ENCODE measurements at regions not wholly inside any gene's neighbourhood (a gene's known extent, or its start where the extent isn't known, plus 50 kb on each side); places are given as distances from the start of the nearest gene placed in this dataset.
"Not testable (repeated sequence)": the region's sequence is repeated elsewhere in the genome, so short reads cannot be mapped to it uniquely, and the experiment has no call there.

DNA sequence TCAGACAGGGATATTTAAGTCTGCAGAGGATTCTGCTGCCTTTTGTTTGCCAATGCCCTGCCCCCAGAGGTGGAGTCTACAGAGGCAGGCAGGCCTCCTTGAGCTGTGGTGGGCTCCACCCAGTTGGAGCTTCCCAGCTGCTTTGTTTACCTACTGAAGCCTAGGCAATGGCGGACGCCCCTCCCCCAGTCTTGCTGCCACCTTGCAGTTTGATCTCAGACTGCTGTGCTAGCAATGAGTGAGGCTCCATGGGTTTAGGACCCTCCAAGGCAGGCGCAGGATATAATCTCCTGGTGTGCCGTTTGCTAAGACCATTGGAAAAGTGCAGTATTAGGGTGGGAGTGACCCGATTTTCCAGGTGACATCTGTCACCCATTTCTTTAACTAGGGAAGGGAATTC, 132.7 kb downstream of the UNC93B1 start:
- not testable (repeated sequence) for DNase-seq

DNA sequence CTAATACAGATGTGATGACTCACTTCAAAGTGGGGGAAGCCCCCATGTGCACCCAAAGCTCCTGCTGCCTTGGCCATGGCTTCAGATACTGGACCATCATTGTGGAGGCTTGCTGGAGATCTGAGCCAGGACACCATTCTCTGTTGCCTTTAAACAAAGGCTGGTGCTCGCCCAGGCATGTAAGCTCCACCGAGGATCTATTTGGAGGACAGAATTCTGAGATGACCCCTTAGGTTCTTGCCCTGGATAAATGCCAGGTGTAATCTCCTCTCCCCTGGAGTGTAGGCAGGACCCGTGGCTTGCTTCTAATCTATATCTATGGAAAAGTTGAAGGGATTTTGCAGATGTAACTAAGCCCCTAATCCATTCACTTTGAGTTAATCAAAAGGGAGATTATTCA, 141.0 kb downstream of the UNC93B1 start:
- not testable (repeated sequence) for DNase-seq

DNA sequence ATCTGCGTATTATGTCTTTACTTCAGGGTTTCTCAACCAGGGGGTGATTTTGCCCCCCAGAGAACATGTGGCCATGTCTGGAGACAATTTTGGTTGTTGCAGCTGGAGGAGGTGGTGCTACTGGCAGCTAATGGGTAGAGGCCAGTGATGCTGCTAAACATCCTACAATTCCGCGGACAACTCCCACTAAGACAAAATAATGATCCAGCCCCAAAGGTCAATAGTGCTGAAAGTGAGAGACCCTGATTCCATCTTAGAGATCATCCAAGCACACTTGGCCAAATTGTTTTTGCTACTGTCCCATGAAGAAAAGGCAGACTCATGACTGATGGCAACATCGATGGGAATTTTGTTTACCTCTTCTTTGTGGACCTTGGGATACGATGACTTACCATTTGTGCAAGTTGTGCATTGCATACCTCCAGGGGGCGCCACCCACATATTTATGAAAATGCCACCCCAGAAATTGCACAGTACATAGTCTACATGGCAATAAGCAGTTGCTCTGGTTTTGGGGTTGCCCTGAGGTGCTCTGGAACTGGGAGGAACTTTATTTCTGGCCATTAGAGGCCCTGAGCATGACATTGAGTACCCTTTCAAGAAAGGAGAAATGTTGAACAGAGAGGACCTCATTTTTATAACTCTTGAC, 144.3 kb downstream of the UNC93B1 start:
- not testable (repeated sequence) for DNase-seq

DNA sequence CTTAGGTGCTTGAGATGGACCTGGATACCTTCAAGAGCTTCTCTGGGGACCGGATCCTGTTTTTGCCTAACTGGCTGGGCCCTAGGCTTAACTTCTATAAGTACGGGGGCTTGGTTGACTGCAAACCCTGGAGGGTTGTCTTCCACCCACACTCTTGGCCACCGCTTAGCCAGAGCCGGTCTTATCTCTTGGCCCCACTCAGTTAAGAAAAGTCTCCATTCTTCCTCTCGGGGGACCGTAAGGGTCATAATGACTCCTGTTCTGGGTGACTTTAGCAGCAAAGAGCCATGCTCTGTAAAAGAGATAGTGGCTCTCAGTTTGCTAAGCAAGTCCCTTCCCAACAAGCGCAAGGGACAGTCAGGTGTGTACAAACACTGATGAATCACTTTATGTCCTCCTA, 153.2 kb downstream of the UNC93B1 start:
- not testable (repeated sequence) for DNase-seq

DNA sequence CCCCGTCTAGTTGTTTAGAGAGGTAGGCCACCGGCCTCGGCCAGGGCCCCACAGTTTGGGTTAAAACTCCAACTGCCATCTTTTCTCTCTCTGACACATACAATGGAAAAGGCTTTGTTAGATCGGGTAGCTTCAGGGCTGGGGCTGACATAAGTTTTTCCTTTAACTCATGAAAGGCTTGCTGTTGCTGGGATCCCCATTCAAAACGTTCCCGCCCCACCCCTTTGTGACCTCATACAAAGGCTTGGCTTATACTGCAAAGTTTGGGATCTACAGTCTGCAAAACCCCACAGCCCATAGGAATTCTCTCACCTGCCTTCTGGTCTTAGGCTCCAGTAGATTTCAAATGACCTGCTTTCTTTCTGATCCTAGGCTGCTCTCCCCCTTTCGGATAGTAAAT, 154.1 kb downstream of the UNC93B1 start:
- not testable (repeated sequence) for DNase-seq

DNA sequence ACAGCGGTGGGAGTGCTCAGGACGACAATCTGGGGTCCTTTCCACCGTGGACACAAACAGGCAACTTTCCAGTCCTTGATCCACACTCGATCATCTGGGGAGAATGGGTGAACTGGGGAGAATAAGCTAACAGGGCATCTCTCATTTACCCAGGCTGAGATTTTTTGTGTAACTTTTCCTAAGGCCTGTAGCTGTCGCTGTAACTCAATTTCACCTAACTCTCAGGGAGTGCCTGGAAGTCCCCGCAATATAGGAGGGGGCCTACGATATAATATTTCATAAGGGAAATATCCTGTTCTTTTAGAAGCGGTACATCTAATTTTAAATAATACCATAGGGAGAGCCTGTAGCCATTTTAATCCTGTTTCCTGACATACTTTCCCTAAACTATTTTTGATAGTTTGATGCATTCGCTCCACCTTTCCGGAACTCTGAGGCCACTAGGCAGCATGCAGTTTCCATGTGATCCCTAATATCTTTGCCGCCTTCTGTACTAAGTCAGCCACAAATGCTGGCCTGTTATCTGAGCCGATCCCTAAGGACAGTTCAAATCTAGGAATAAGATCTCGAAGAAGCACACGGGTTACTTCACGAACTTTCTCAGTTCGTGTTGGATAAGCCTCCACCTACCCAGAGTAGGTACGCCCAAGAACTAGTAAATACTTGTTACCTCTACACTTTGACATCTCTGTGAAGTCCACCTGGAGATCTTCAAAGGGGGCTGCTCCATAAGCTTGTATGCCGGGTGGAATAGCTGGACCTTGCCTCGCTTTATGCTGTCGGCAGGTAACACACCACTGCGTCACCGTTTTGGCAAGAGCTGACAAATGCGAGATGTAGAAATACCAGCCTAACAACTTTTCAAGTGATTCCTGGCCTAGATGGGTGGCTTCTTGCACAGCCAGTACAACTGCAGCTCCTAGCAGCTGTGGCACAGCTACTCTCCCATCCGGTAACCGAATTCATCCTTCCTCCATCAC, 155.7 kb downstream of the UNC93B1 start:
- DNase-seq, result not testable (repeated sequence)

DNA sequence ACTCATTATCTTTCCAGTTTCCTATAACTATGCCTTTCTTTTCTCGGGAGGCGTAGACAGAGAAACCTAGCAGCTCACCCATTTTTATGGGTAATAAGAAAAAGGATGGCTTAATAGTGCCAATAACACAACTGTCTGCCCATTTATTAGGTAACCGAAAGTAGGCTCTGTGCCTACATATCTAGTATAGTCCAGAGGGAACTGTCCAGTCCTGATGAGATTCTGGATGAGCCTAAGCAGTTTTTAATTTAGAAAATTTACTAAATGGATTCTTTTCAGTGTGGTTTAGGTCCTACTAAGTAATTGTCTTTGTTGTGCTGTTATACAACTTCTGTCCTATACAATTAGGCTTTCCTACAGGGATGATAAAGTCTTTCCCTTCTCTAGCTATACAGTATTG, 157.6 kb downstream of the UNC93B1 start:
- not testable (repeated sequence) for DNase-seq

DNA sequence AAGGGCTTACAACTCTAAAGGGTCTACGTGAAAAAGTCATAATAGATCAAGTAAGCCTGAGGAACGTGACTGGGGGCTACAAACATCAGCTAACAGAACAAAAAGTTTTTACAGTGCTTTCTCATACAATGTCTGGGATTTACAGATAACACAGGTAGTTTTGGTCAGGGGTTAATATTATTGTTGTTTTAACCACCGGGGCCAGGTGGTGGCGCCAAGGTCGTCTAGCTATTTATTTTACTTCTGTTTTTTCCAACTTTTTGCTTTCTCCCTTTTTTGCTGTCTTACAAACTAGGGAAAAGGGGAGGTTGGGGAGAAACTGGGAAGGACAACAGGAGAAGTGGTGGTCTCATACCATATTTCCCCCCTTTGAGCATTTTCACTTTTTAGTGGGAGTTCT, 158.6 kb downstream of the UNC93B1 start:
- DNase-seq, result not testable (repeated sequence)

DNA sequence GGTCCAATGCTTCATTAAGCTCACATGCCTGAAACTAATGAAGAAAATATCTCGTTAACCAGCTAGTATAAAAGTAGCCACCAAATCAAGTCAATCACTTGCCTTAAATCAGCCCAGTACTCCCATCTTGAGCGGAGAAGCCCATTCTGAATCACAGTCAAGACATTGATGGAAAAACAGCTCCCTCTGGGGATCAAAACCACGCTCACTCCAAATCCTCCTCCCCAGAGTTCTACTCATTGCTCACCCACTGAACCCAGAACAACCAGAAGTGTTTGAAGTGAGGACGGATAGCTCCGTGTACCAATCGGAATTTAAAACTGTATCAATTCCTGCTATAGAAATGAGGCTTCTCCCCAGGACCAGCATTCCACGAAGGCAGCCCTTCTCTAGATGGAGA, 163.3 kb downstream of the UNC93B1 start:
- DNase-seq, result not testable (repeated sequence)

DNA sequence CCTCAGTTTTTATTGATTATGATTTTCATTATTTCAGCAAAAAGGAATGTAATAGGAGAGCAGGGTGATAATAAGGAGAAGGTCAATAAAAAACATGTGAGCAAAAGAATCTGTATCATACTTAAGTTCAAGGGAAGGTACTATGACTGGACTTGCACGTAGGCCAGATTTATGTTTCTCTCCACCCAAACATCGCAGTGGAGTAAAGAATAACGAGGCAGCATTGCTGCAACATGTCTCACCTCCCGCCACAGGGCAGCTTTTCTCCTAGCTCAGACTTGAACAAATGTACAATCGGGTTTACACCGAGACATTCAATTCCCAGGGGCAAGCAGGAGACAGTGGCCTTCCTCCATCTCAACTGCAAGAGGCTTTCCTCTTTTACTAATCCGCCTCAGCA, 155.7 kb upstream of the ALDH3B2 start:
- DNase-seq, result not testable (repeated sequence)

DNA sequence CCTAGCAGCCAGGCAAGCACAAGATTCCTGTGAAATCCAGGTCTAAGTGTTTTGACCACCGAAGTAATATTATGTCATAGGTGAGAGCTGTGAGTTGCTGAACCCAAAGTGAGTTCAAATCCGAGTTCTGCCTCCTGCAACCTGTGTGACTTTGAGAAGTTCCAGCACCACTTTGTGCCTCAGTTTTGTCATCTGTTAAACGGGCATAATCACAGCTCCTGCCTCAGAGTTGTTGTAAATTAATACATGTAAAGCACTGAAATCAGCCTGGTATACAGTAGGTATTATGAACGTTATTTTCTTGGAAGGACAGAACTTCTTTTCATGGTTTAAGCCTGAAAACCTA, 152.5 kb upstream of the ALDH3B2 start:
- DNase-seq, result not testable (repeated sequence)

DNA sequence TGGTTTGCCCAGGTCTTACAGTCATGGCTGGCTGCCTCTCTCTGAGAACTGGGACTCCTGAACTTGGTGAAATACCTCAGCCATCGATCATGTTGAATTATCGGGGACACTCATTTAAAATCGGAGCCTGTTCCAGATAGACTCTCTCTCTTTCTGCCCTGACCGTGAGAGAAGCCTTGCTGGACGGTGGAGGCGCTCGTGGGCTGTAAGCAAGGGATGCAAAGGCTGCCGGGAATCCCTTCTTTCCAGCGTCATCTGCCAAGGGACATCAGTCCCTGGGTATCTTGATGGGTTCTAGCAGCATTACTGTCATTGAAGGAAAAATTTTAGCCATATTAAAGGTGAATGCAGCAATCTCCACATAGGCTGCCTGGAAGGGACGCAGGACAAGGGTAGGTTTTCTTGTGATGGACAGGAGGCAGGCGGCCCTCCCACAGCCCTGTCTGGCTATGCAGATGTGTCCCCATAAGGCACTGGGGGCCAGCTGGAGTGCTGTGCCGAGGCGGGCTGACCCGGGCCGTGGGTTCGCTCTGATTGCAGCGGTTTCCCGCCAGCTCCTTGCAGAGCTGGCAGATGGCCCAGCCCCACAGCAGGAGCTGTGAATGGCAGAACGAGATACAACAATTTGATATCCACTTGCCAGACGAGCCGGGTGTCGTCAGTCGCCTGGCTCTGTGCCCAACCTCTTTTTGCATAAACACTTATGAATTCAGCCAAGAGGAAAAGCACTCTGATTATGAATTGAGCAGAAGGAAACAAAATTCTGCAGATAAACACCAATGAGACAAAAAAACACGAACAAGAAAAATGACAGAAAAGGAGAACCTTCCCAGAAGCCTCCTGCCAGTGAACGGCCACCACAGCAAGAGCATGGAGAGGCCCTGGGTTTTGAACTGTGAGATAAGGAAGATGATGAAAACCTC, 151.9 kb upstream of the ALDH3B2 start:
- DNase-seq, result not testable (repeated sequence)

DNA sequence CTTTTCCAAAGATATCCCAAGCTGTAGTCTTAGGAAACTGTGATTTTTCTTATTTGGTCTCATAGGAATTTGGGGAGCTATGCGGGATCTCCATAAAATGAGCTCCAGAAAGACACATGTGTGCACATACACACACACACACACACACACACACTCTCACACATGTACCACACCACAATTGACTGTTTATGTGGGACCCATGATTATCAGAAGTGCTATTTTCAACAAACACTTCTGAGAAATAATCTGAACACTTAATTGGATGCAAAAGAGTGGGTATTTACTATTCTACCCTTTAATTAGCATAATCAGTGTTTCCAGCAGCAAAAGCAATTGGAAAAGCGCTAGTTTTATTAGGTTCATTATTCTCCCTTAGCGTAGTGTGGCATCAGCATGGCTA, 150.4 kb upstream of the ALDH3B2 start:
- not testable (repeated sequence) for DNase-seq

DNA sequence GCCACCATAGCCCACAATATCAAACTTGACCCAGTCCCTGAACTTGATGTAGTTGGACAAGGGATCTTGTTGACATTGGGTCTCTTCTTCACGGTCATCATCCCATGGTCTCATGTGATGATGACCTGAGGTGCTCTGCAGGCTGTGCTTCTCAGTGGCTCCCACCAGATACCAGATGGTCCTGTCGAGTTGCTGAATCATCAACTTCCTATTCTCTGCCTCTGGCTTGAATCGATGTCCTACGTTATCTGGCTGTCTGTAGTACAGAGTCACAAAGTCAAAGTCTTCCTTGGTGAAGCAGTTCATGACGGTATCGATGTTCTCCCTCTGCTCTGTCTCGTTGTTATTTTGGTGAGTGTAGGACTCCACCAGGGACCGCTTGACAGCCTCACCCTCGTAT, 145.7 kb upstream of the ALDH3B2 start:
- no peak for DNase-seq

DNA sequence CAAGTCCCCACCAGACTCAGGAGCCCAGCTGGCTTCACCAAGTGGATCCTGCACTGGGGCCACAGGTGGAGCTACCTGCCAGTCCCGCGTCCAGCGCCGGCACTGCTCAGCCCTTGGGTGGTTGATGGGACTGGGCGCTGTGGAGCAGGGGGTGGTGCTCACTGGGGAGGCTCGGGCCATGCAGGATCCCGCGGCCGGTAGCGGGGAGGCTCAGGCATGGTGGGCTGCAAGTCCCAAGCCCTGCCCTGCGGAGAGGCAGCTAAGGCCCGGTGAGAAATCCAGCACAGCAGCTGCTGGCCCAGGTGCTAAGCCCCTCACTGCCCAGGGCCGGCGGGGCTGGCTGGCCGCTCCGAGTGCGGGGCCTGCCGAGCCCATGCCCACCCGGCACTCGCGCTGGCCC, 143.1 kb upstream of the ALDH3B2 start:
- not testable (repeated sequence) for DNase-seq

DNA sequence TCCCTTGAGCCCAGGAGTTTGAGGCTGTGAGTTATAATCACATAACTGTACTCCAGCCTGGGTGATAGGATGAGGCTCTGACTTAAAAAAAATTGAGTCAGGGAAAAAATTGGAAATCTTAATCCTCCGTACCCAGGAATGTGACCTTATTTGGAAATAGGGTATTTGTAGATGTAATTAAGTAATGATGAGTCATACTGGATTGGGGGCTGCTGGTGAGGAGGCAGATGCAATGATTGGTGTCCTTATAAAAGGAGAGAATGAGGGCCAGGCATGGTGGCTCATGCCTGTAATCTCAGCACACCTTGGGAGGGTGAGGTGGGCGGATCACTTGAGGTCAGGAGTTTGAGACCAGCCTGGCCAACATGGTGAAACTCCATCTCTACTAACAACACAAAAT, 134.9 kb upstream of the ALDH3B2 start:
- not testable (repeated sequence) for DNase-seq

DNA sequence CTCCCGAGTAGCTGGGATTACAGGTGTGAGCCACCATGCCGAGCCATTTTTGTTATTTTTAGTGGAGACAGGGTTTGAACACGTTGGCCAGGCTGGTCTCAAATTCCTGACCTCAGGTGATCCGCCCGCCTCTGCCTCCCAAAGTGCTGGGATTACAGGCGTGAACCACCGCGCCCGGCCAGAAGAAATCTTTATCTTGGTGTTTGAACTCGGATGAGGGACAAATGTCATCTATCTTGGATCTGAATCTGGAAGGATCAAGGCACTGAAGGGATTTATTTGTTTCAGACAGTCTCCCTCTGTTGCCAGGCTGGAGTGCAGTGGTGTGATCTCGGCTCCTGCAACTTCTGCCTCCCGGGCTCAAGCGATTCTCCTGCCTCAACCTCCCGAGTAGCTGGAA, 133.5 kb upstream of the ALDH3B2 start:
- DNase-seq, result not testable (repeated sequence)

DNA sequence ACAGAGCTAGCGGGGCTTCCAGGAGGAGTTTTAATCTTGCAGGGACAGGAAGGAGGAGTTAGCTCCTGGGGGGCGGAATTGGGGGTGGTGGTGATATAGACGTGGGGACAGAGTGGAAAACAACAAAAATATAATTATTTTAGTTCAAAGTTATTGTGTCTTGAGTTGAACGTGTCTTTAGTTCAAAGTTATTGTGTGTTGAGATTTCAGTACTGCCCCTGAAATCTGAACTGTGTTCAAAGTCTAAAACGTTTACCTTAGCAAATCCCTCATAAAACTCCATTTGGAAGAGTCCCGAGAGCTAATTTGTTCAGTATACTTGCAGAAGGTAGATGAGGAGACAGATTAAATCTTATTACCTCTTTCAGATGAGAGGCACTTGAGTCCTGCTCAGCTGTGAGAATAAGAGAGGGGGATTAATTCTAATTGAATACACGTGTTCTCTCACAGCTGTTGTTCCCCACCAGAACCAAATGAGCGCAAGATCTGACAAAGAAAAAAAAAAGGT, 132.4 kb upstream of the ALDH3B2 start:
- DNase-seq, result not testable (repeated sequence)

DNA sequence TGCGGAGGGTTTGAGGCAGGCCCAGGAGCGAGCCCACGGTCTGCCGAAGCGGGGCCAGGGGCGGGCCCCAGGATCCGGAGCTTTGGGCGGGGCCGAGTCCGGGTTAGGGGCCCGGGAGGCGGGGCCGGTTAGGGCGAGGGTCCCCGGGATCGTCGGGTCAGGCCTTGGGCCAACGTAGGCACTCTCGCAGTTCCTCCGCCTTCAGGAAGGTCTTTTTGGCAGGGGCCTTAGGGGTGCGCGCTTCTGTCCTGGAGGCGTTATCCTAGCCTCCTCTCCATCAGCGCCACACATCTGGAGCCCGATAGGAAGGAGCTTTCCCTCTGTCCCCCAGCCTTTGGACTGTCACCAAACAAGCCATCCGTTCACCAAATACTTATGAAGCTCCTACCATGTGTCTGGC, 131.8 kb upstream of the ALDH3B2 start:
- not testable (repeated sequence) for DNase-seq

DNA sequence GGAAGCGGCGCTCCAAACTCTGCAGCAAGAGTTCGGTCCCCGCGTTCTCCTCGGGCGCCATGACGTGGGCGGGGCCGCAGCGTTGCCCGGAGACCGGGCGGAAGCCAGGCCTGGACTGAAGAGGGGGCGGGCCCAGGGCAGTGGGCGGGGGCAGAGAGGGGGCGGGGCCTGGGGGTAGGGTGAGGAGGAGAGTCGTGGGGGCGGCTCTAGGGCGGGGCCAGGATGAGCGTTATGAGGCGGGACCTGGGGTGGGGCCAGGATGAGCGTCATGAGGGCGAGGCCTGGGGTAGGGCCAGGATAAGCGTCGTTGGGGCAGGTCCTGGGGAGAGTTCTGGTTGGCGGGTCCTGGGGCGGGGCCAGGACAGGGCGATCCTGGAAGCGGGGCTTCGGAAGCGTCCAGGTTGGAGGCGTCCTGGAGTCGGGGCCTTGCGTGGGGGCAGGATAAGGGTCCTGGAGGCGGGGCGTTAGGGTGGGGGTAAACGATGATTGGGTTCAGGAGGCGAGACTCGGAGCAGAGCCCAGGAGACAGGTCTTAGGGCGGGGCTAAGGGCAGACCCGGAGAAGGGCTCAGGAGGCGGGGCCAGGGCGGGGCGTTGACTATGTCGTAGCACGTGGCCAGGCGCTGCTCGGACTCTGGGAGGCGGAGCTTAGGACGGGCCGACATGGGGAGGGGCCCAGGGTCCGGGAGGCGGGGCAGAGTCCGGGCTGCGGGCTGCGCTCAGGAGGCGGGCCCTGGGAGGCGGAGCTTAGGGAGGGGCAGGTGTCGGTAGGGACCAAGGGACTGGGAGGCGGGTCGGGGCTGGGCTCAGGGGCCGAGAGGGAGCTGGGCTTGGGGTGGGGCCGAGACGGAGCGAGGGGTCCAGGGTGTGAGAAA, 131.1 kb upstream of the ALDH3B2 start:
- DNase-seq, result peak; percentile 91 to 99

DNA sequence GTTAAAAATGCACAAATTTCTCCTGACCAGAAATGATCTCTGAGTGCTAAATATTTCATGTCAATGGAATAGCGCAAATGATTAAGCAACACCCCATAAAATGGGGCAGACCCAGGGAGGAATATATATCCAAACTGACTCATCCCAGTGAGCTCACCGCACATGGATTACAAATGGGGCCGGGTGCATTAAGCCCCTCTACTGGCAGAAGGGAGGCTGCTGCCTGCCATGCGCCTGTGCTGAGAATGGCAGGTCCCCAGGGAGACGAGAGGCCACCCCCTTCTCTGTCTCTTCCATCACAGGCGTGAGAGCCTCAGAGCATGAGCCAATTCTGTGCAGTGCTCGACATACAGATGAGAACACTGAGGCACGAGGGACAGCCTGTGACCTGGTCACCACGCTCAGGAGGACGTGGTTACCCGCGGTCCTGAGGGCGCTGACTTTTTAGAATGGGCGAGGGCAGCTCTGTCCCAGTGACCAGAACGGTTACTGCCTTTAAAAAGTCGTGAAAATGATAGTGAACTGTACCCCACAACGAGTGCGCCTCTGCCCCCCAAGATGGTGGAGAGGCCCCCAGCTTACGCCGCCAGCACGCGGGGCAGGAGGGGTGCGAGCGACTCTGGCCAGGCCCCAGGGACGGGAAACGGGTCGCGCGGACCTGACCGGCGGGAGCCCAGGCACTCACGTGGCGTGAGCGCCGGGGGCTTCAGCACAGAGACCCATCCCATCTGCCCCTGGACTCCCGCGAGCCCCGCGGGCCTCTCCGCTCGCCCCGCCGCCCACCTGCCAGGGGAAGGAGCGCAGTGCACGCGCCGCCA, 130.2 kb upstream of the ALDH3B2 start:
- not testable (repeated sequence) for DNase-seq

Data from bone marrow (tissue), 2 donors.